Left lobe of liver (tissue), 2 donors: ENCODE measurements at regions not wholly inside any gene's neighbourhood (a gene's known extent, or its start where the extent isn't known, plus 50 kb on each side); places are given as distances from the start of the nearest gene placed in this dataset.
"Not testable (repeated sequence)": the region's sequence is repeated elsewhere in the genome, so short reads cannot be mapped to it uniquely, and the experiment has no call there.

ENCODE experiments used
- ATAC-seq: fragments of 200-7000 bp; cut with Tn5 transposase; one replicate; pipeline ENCODE4 v1.9.1; 2020; ENCODE audit warnings: mild to moderate bottlenecking, moderate library complexity
- DNase-seq: peaks from one replicate; pipeline ENCODE4 v3.0.0-alpha.2; 2020; ENCODE audit warnings: low spot score
- donor health status: DM: no; HTN: no; CAD: no; lungs with moderate emphysema.
- donor health status: DM: no; HTN: yes; CAD: no.

GRCh38 chr7:110186334-110186733 lies 904.6 kb upstream of the LRRN3 start:
- DNase-seq, result no peak
- ATAC-seq, result no peak

- no peak for ATAC-seq
- DNase-seq, result no peak
Measured at GRCh38 chr7:110187877-110188554, 902.9 kb upstream of the LRRN3 start.

- DNase-seq (no peak), ATAC-seq (peak; percentile 23)
Measured at GRCh38 chr7:110204527-110204926, 886.4 kb upstream of the LRRN3 start.

- ATAC-seq, result peak; percentile 31
- DNase-seq, result no peak
Measured at GRCh38 chr7:110205899-110206298, 885.0 kb upstream of the LRRN3 start.

DNA sequence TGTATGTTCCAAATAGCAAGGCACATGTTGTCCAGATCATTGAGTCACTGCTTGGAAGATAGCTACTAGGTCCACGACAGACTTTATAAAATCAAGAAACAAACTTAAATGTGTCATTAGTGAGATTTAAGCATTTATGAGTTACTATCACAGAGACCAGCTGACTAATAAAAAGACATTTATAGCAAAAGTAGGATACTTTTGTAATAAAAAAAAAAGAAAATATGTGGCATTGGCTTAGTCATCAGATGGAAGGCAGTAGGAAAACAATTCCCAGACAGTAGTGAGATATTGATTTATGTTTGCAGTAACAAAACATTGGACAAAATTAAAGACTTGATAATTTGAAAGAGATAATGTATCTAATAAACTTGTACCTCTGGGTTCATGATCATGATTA lies 881.0 kb upstream of the LRRN3 start:
- ATAC-seq, result no peak
- no peak for DNase-seq

DNA sequence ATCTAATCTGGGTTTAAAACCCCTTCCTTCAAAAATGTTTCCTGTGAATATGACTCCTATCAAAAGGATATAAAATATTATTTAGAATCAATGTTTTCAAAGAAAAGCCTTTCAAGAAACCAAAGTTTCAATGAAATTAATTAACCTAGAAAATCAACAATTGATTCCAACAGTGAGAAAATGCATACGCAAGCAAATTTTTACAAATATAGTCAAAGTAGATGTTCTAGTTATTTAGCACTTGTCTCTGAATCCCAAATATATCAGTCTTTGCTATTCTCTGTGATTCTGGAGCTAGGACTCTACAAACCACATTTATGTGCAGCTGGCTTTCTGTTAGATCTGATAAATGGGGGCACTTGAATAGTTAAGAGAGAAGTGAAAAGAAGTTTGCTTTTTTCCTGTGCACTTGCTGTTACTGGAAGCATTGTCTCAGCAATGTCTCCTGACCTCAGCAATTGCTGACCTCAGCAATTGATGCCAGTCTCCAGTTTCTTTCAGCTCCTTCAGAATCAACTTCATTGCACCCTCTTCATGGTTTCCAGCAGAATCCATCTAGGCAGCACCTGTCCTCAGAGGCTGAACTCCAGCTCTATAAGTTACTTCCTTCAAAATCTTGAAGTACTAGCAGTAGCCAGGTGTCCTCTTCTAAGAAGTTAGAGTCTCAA lies 879.9 kb upstream of the LRRN3 start:
- ATAC-seq, result no peak
- DNase-seq, result no peak

DNA sequence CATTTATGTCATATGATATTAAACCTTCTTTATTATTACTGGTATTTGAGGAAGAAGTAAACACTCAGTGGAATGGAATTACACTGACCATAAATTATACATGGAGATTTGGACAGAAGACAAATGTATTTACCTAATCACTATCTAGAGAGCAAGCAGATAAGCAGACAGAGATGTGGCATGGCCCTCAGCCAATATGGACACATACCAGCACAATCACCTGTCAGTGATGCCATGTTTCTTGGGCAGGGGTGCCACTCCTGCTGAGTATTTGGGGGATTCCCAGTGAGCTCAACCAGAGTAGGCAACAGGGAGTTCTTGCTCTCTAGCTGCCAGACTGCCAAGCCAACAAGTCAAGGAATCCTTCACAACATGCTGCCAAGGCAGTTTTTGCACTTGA lies 866.3 kb upstream of the LRRN3 start:
- no peak for DNase-seq
- ATAC-seq, result no peak

DNA sequence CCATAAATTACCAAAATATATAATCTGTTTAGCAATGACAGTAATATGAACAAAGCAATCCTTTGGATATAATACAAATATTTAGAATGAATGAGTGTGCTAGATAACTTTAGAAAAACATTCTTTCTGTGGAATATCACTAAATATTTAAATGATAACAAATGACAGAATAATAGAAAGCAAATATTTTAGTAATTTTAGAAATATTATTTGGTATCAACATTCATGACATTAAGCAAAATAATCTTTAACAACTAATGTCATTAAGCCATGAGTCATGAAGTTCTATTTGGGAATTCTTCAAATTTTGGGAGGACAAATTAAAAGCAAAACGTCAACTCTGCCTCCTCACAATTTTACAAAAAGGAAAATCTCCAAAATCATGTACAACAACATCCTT lies 844.8 kb upstream of the LRRN3 start:
- no peak for ATAC-seq
- DNase-seq, result no peak

DNA sequence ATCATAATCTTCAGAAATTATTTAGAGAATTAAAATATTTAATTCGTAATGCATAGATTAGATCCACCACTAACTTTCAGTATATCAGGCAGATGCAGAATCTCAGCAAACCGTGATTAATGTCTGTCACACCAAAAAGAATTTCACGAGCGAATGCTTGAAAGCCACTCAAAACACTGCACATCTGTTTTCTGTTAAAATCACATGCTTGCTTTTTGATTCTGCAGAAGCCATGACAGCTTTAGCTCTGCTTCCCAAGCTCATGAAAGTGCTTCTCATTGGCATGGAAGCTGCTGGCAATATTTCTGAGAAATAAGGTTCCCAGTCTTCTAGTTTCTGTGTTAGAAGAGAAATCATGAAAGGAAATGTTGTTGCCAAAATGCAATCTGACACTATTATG lies 837.8 kb upstream of the LRRN3 start:
- no peak for ATAC-seq
- DNase-seq, result no peak

- DNase-seq (no peak), ATAC-seq (no peak)
Measured at GRCh38 chr7:110257673-110258072, 833.3 kb upstream of the LRRN3 start.

DNA sequence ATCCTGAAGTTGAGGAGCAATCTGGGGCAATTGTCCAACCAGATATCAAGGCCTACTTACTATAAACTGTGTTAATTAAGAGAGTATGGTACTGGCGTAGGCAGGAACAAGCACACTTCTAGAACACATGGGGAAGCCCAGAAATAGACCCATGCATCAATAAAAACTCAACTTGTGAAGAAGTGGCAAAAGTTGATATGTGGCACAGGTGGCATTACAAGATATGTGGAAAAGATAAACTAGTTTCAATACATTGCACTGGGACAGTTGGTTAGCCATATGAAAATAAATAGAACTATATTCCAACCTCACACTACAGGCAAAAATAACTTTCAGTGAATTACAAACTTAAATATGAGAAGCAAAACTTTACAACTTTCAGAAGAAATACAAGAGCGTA lies 828.7 kb upstream of the LRRN3 start:
- DNase-seq (no peak), ATAC-seq (no peak)

- no peak for DNase-seq
- ATAC-seq, result no peak
Measured at GRCh38 chr7:110264288-110264687, 826.6 kb upstream of the LRRN3 start.

DNA sequence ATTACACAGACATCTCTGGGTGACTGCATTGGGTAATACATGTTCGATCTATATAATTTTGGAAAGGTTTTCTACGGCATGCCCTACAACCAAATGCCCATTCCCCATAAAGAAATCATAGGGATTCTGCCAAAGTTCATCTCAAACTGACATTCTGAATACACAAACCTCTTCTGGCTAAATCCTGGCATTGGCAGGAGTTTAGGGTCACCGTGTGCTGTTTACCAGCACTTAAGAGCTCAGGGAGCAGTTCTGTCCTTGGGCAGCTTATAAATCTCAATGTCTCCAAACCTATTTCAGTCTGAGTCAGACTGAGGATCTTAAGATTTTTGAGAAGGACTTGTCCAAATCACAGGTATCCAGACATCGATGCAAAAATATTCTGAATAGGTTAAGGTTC lies 809.6 kb upstream of the LRRN3 start:
- DNase-seq (no peak), ATAC-seq (no peak)

DNA sequence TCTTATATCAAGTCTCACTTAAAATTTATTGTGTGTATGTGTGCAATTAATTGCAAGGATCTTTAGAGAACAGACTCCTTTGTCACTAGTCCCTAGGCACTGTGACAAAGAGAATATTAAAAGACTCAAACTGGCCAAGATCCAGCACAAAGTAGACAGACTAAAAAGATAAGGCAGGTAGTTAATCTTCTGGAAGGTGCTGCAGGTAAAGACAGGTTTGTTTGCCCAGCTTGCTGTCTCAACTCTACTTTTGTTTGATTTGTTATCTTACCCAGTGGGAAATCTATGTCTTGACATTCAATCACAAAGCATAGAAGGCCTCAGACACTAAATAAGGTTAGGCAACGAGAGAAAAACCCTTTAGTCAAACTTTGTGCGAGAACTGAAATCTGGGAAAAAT lies 807.9 kb upstream of the LRRN3 start:
- ATAC-seq (no peak), DNase-seq (no peak)

DNA sequence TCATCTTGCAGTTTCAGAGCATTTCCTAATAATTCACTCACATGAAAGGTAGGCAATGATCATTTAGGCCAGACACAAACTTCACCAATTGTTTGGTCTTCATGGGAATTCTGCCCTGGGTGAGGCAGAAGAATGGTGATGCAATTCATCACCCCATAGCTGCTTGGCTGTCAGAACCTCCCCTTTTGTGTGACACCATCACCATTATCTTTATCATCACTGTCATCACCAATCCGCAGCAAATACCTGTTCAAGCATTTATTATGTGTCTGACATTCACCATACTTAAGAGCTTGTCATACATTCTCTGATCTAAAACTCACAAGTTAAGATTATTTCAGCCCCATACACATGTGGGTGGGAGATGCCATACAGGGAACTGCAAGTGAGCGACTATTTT lies 799.5 kb upstream of the LRRN3 start:
- ATAC-seq (no peak), DNase-seq (no peak)

GRCh38 chr7:110296321-110296720 lies 794.6 kb upstream of the LRRN3 start:
- DNase-seq, result no peak
- no peak for ATAC-seq

DNA sequence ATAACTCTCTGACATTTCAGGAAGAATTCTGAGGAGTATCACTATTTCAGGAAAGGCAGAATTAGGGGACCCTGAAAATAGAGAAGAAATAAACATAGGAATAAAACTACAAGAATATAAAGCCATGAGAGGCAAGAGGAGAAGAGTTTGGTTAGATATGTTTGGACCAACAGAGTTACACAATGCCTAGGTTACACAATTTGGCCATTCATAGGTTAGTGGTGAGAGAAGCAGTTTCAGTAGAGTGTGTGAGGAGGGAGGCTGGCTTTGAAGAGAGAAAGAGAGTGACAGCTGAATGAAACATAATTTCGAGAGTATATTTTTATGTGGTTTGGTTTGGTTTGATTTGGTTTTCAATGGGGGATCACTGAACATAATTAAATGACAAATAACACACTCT lies 783.2 kb upstream of the LRRN3 start:
- ATAC-seq (peak; percentile 25), DNase-seq (no peak)

GRCh38 chr7:110308791-110309190 lies 782.1 kb upstream of the LRRN3 start:
- ATAC-seq (no peak), DNase-seq (no peak)

GRCh38 chr7:110309941-110310340 lies 781.0 kb upstream of the LRRN3 start:
- DNase-seq (no peak), ATAC-seq (no peak)

DNA sequence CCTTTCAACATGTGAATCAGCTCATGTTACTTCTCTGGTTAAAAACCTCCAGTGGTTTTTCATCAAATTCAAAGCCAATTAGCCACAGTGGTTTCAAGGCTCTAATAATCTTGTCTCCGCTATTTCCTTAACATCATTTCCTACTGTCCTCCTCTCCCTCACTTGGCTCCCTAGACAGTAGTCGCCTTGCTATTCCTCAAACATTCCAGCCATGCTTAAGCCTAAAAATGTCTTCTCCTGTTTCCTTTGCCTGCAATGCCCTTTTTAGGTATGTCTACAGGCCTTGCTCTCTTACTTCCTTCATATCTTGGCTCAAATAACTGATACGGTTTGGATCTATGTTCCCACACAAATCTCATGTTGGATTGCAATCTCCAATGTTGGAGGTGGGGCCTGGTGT lies 779.4 kb upstream of the LRRN3 start:
- ATAC-seq (no peak), DNase-seq (no peak)

DNA sequence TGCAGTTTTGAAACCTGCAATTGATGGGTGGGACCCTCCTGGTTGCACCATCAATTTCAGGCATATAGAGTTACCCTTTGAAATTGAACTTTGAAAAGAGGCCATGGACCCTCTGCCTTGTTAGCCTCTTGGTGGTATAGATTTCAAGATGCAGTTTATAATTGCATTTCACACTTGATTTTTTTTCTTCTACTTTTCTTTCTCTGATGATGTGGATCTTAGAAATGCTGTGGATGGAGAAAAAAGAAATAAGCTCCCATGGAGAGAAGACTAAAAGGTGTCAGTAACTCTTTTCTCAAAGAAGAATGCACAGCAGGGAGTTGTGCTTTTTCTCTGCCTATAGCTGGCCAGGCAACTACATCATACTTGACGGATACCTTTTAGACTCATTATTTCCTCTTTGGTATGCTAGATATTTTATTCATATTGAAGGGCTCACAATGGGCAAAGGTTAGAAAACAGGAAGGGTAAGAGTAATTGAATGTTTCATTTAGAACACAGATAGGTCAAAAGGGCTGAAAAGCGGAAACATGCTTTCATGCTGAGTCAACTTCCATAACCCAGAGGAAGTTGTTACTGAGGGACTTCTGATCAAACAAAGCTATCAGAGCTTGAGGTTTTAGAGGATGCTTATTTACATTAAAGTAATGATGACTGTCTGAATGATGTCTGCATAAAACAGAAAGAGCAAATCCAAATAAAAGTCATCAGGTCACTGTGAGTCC lies 773.2 kb upstream of the LRRN3 start:
- ATAC-seq, result peak; percentile 33
- DNase-seq, result no peak

- ATAC-seq, DNase-seq: not testable (repeated sequence)
Measured at GRCh38 chr7:110320285-110320684, 770.6 kb upstream of the LRRN3 start.
